T-cell (primary cell): ENCODE measurements at regions not wholly inside any gene's neighbourhood (a gene's known extent, or its start where the extent isn't known, plus 50 kb on each side); places are given as distances from the start of the nearest gene placed in this dataset.

Source experiments
- ATAC-seq, 4 experiments: fragments of 200-7000 bp in 3 of 4; fragments of 150-1000 bp in 1 of 4; cut with Tn5 transposase; replicated peaks in 1 of 4; 1 replicate in 3 of 4; 2 replicates in 1 of 4; pipeline ENCODE4 v1.10.0; 2021; ENCODE audit warnings: moderate library complexity in 3 of 4, mild to moderate bottlenecking in 2 of 4, moderate number of reproducible peaks in 1 of 4
- CTCF ChIA-PET, 2 donors: fragments of 300-600 bp; sonication (Branson Sonifier 250); formaldehyde crosslinking; loops; one replicate each; lab custom pipeline; 2022; ENCODE audit warnings: antibody characterized with exemption in 2 of 2; lab: Charles Lee
- POLR2A ChIA-PET, 2 donors: fragments of 300-600 bp; sonication (Branson Sonifier 250); formaldehyde crosslinking; loops; one replicate each; lab custom pipeline; 2022; ENCODE audit warnings: antibody characterized with exemption in 2 of 2; lab: Charles Lee
- DNase-seq, 35 experiments: peaks; one replicate each; pipeline versions ENCODE4 v3.0.0 to v3.0.0-alpha.2; 2013 to 2023
- H3K27ac ChIP-seq: one replicate; pipeline ENCODE4 v1.5.1; 2013; ENCODE audit warnings: low read length
- H3K27me3 ChIP-seq, 2 experiments: replicated peaks in 1 of 2; 1 replicate in 1 of 2; 2 replicates in 1 of 2; pipeline versions ENCODE4 v1.6.1 to v1.7.0; 2013; ENCODE audit warnings: low read length in 1 of 2, mixed read lengths in 1 of 2; ENCODE audit not compliant: control insufficient read depth in 2 of 2, insufficient read depth in 2 of 2; ENCODE audit errors: extremely low read depth in 1 of 2
- H3K36me3 ChIP-seq, 2 donors: 1 replicate in 1 of 2; 2 replicates in 1 of 2; pipeline versions ENCODE4 v1.6.1 to v1.7.0; 2013; ENCODE audit warnings: low read length in 1 of 2; ENCODE audit not compliant: control insufficient read depth in 2 of 2, insufficient read depth in 1 of 2; ENCODE audit errors: extremely low read depth in 1 of 2
- H3K4me1 ChIP-seq, 2 experiments: 1 replicate in 1 of 2; 2 replicates in 1 of 2; pipeline versions ENCODE4 v1.6.1 to v1.7.0; 2013; ENCODE audit warnings: low read length in 2 of 2, mixed read lengths in 1 of 2; ENCODE audit not compliant: insufficient read depth in 2 of 2, control insufficient read depth in 1 of 2; ENCODE audit errors: extremely low read depth in 1 of 2
- H3K4me3 ChIP-seq, 2 donors: 1 replicate in 1 of 2; 2 replicates in 1 of 2; pipeline versions ENCODE4 v1.5.1 to v1.7.0; 2013; ENCODE audit warnings: mild to moderate bottlenecking in 2 of 2, low read length in 1 of 2, moderate library complexity in 1 of 2; ENCODE audit not compliant: control insufficient read depth in 1 of 2; ENCODE audit errors: extremely low read depth in 1 of 2
- H3K9me3 ChIP-seq: 2 replicates; pipeline ENCODE4 v1.7.0; 2013
- H3K27ac Mint-ChIP-seq, 2 donors: one replicate each; pipeline ENCODE4 v1.8.0; 2020 to 2021; ENCODE audit warnings: mild to moderate bottlenecking in 2 of 2, mixed read lengths in 2 of 2
- H3K27me3 Mint-ChIP-seq, 2 donors: one replicate each; pipeline ENCODE4 v1.8.0; 2021 to 2022; ENCODE audit warnings: mixed read lengths in 2 of 2
- H3K36me3 Mint-ChIP-seq: one replicate; pipeline ENCODE4 v1.8.0; 2021; ENCODE audit warnings: mixed read lengths
- H3K4me1 Mint-ChIP-seq, 3 donors: one replicate each; pipeline ENCODE4 v1.8.0; 2020 to 2022; ENCODE audit warnings: mixed read lengths in 3 of 3, mild to moderate bottlenecking in 1 of 3
- H3K4me3 Mint-ChIP-seq, 3 donors: one replicate each; pipeline ENCODE4 v1.8.0; 2020 to 2022; ENCODE audit warnings: mild to moderate bottlenecking in 3 of 3, mixed read lengths in 3 of 3, moderate library complexity in 3 of 3
- H3K9me3 Mint-ChIP-seq, 3 donors: one replicate each; pipeline ENCODE4 v1.8.0; 2020 to 2022; ENCODE audit warnings: mixed read lengths in 3 of 3
- WGBS: methylation state at CpG from one replicate; pipeline ENCODE4 v1.1.5; 2013; ENCODE audit warnings: missing lambda C conversion rate; ENCODE audit not compliant: insufficient coverage; 5-methylcytosine and 5-hydroxymethylcytosine counted together

GRCh38 chr4:96531836-96532235 is 691.9 kb downstream of the PDHA2 start:
- no peaks in the 10 kb centered on the region for H3K9me3 ChIP-seq
- no peaks in the 10 kb centered on the region for H3K4me1 Mint-ChIP-seq
- CTCF ChIA-PET: interaction anchor here in 1 of 2 donors (0.5 kb wide), 1 partner anchor 182 kb away, joined by 5 read pairs; no protein-coding TSS in a partner anchor
- no peak overlapping the region for H3K4me3 Mint-ChIP-seq
- POLR2A ChIA-PET: no interaction called here
- peaks cover 3 to 10% (median 6%) of the 10 kb centered on the region in 3 donors for H3K9me3 Mint-ChIP-seq
- H3K27me3 Mint-ChIP-seq: no peaks in the 10 kb centered on the region
- DNase-seq (no peak), ATAC-seq (no peak)
- no peak overlapping the region for H3K4me3 ChIP-seq
- no peaks in the 10 kb centered on the region for H3K4me1 ChIP-seq
- H3K27ac Mint-ChIP-seq: no peak overlapping the region
- H3K27ac ChIP-seq: no peak overlapping the region
- no peaks in the 10 kb centered on the region for H3K36me3 ChIP-seq
- H3K27me3 ChIP-seq: no peaks in the 10 kb centered on the region
- H3K36me3 Mint-ChIP-seq: no peaks in the 10 kb centered on the region

DNA sequence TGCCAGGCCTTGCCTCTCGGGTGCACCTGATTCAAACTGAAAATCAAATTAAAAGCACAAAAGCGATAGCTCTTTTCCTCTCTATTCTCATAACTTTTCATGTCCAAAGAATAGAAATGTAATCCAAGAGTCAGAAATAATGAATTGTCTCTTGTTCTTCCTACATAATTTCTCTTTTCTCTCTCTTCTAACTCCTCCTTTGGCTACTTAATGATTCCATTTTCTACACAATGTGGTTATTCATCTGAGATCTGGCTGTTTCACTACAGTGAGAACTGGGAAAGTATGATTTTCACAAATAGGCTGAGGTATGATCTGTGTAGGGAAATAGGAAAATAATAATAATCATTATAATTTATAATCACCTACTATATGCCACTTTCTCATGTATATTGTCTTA is 703.5 kb downstream of the PDHA2 start:
- H3K27me3 Mint-ChIP-seq: no peaks in the 10 kb centered on the region
- H3K9me3 Mint-ChIP-seq: peaks cover 0 to 18% (median 2%) of the 10 kb centered on the region in 3 donors
- H3K36me3 Mint-ChIP-seq: no peaks in the 10 kb centered on the region
- ATAC-seq (no peak), DNase-seq (no peak)
- Histone ChIP-seq H3K9me3 (no peaks in the 10 kb centered on the region), H3K36me3 (no peaks in the 10 kb centered on the region), H3K4me3 (no peak overlapping the region), H3K4me1 (no peaks in the 10 kb centered on the region), H3K27ac (no peak overlapping the region), H3K27me3 (no peaks in the 10 kb centered on the region)
- no peak overlapping the region for H3K4me3 Mint-ChIP-seq
- ChIA-PET POLR2A (no interaction called here), CTCF (no interaction called here)
- no peaks in the 10 kb centered on the region for H3K4me1 Mint-ChIP-seq
- H3K27ac Mint-ChIP-seq: no peak overlapping the region
- 100% methylated on average over 1 of the region's 2 CpGs for WGBS

GRCh38 chr4:96558466-96558865 is 718.6 kb downstream of the PDHA2 start:
- Histone ChIP-seq H3K9me3 (no peaks in the 10 kb centered on the region), H3K36me3 (no peaks in the 10 kb centered on the region), H3K27me3 (no peaks in the 10 kb centered on the region), H3K27ac (no peak overlapping the region), H3K4me1 (no peaks in the 10 kb centered on the region), H3K4me3 (no peak overlapping the region)
- ChIA-PET CTCF (no interaction called here), POLR2A (no interaction called here)
- H3K4me1 Mint-ChIP-seq: no peaks in the 10 kb centered on the region
- ATAC-seq (no peak), DNase-seq (no peak)
- no peak overlapping the region for H3K4me3 Mint-ChIP-seq
- H3K27ac Mint-ChIP-seq: no peak overlapping the region
- no peaks in the 10 kb centered on the region for H3K36me3 Mint-ChIP-seq
- WGBS: no CpG with 5 or more reads among the region's 2 CpGs
- H3K9me3 Mint-ChIP-seq: peaks cover under 1 to 3% (median 3%) of the 10 kb centered on the region in 3 donors
- H3K27me3 Mint-ChIP-seq: no peaks in the 10 kb centered on the region

DNA sequence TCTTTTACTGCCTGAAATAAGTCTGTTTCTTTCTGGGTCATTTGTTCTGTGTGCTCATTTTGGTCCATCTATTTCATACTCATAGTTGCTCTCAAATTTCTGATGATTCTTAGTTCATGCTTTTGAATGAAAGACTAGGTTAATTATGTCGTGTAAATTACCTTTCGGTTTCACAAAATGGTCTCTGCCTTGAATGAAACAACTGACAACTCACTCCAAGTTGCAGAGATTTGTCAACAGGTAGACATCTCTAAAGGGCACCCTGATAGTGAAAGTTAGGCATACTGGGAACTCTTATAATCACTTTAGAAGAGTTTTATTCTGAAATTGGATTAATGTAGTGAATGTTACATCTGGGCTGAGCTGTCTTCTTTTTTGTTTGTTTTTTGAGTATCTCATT is 726.9 kb downstream of the PDHA2 start:
- H3K27me3 Mint-ChIP-seq: no peaks in the 10 kb centered on the region
- DNase-seq: no peak
- no peaks in the 10 kb centered on the region for H3K36me3 Mint-ChIP-seq
- no peak overlapping the region for H3K4me3 ChIP-seq
- POLR2A ChIA-PET: no interaction called here
- H3K4me1 Mint-ChIP-seq: no peaks in the 10 kb centered on the region
- no peak overlapping the region for H3K4me3 Mint-ChIP-seq
- no peaks in the 10 kb centered on the region for H3K9me3 ChIP-seq
- CTCF ChIA-PET: no interaction called here
- no peaks in the 10 kb centered on the region for H3K36me3 ChIP-seq
- H3K4me1 ChIP-seq: no peaks in the 10 kb centered on the region
- peaks cover 0 to 1% (median 0%) of the 10 kb centered on the region in 3 donors for H3K9me3 Mint-ChIP-seq
- no CpG with 5 or more reads among the region's 2 CpGs for WGBS
- H3K27me3 ChIP-seq: no peaks in the 10 kb centered on the region
- H3K27ac Mint-ChIP-seq: no peak overlapping the region
- H3K27ac ChIP-seq: no peak overlapping the region
- ATAC-seq: no peak

- DNase-seq (no peak), ATAC-seq (no peak)
- Mint-ChIP-seq H3K36me3 (no peaks in the 10 kb centered on the region), H3K27ac (no peak overlapping the region), H3K9me3 (peaks cover 3 to 16% (median 12%) of the 10 kb centered on the region in 3 donors), H3K27me3 (no peaks in the 10 kb centered on the region), H3K4me3 (no peak overlapping the region), H3K4me1 (no peaks in the 10 kb centered on the region)
- ChIA-PET CTCF (no interaction called here), POLR2A (no interaction called here)
- no CpG with 5 or more reads among the region's 2 CpGs for WGBS
- H3K4me1 ChIP-seq: no peaks in the 10 kb centered on the region
- H3K36me3 ChIP-seq: no peaks in the 10 kb centered on the region
- no peaks in the 10 kb centered on the region for H3K27me3 ChIP-seq
- H3K27ac ChIP-seq: no peak overlapping the region
- no peaks in the 10 kb centered on the region for H3K9me3 ChIP-seq
- H3K4me3 ChIP-seq: no peak overlapping the region
These were observed 745.4 kb downstream of the PDHA2 start for GRCh38 chr4:96585304-96585703.

DNA sequence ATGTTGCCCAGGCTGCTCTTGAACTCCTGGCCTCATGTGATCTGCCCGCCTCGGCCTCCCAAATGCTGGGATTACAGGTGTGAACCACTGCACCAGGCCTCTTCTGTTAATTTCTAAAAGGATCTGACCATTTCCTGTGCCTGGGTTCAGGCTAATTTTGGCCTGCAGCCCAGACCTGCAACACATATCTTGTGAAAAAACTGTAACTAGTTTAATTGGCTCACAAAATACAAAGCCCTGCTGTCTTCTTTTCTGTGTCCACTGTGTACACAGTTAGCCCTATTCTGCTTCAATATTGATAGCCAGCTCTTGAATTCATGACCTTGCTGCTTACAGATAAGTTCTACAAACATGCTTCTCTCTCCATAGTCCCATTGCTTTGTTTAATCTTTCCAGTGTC is 753.5 kb downstream of the PDHA2 start:
- H3K36me3 ChIP-seq: no peaks in the 10 kb centered on the region
- no peaks in the 10 kb centered on the region for H3K4me1 Mint-ChIP-seq
- no peaks in the 10 kb centered on the region for H3K36me3 Mint-ChIP-seq
- no peak overlapping the region for H3K27ac ChIP-seq
- no peaks in the 10 kb centered on the region for H3K27me3 ChIP-seq
- H3K9me3 Mint-ChIP-seq: peaks cover 5 to 32% (median 8%) of the 10 kb centered on the region in 3 donors
- DNase-seq: no peak
- ChIA-PET POLR2A (no interaction called here), CTCF (no interaction called here)
- 80% methylated on average over 2 of the region's 2 CpGs for WGBS
- H3K4me3 ChIP-seq: no peak overlapping the region
- H3K4me3 Mint-ChIP-seq: no peak overlapping the region
- H3K27me3 Mint-ChIP-seq: no peaks in the 10 kb centered on the region
- H3K9me3 ChIP-seq: no peaks in the 10 kb centered on the region
- H3K27ac Mint-ChIP-seq: no peak overlapping the region
- no peaks in the 10 kb centered on the region for H3K4me1 ChIP-seq
- ATAC-seq: no peak

- DNase-seq (no peak), ATAC-seq (no peak)
- WGBS: 90% methylated on average over 2 of the region's 6 CpGs
- Histone ChIP-seq H3K36me3 (no peaks in the 10 kb centered on the region), H3K9me3 (no peaks in the 10 kb centered on the region), H3K4me1 (no peaks in the 10 kb centered on the region), H3K27me3 (no peaks in the 10 kb centered on the region), H3K4me3 (no peak overlapping the region), H3K27ac (no peak overlapping the region)
- no peaks in the 10 kb centered on the region for H3K27me3 Mint-ChIP-seq
- H3K9me3 Mint-ChIP-seq: peaks cover 0 to 10% (median 4%) of the 10 kb centered on the region in 3 donors
- no peak overlapping the region for H3K4me3 Mint-ChIP-seq
- no peaks in the 10 kb centered on the region for H3K4me1 Mint-ChIP-seq
- no peaks in the 10 kb centered on the region for H3K36me3 Mint-ChIP-seq
- no peak overlapping the region for H3K27ac Mint-ChIP-seq
- ChIA-PET CTCF (no interaction called here), POLR2A (no interaction called here)
These were observed 758.6 kb downstream of the PDHA2 start for GRCh38 chr4:96598465-96598864.
